HG02885 (cell line): ENCODE measurements at regions not wholly inside any gene's neighbourhood (a gene's known extent, or its start where the extent isn't known, plus 50 kb on each side); places are given as distances from the start of the nearest gene placed in this dataset.
A peak's percentile ranks its signal among the peaks of the same experiment; 100 is the strongest.

Source experiments
- ATAC-seq: cut with Tn5 transposase; IDR thresholded peaks from one replicate; pipeline ENCODE4 v1.9.1; 2021; ENCODE audit warnings: mild to moderate bottlenecking; ENCODE audit not compliant: unreplicated experiment, poor library complexity

GRCh38 chr14:42407153-42407552 lies 800.5 kb downstream of the LRFN5 start:
- peak; percentile 50 for ATAC-seq

GRCh38 chr14:42391146-42391834 lies 784.6 kb downstream of the LRFN5 start:
- ATAC-seq: peak; percentile 75

- ATAC-seq: no peak
Measured at GRCh38 chr14:42378880-42379279, 772.2 kb downstream of the LRFN5 start.

- ATAC-seq: no peak
Measured at GRCh38 chr14:42378274-42378673, 771.6 kb downstream of the LRFN5 start.

- ATAC-seq: no peak
Measured at GRCh38 chr14:42374332-42374731, 767.7 kb downstream of the LRFN5 start.

- ATAC-seq: peak; percentile 50
Measured at GRCh38 chr14:42370056-42370455, 763.4 kb downstream of the LRFN5 start.

GRCh38 chr14:42368234-42368633 lies 761.6 kb downstream of the LRFN5 start:
- no peak for ATAC-seq

GRCh38 chr14:42353315-42353714 lies 746.6 kb downstream of the LRFN5 start:
- peak; percentile 88 for ATAC-seq

GRCh38 chr14:42335918-42336317 lies 729.2 kb downstream of the LRFN5 start:
- no peak for ATAC-seq

GRCh38 chr14:42334931-42335330 lies 728.3 kb downstream of the LRFN5 start:
- ATAC-seq: no peak

- ATAC-seq: peak; percentile 36
Measured at GRCh38 chr14:42323426-42323825, 716.8 kb downstream of the LRFN5 start.

GRCh38 chr14:42322531-42323284 lies 716.0 kb downstream of the LRFN5 start:
- ATAC-seq: peak; percentile 53

GRCh38 chr14:42319996-42320395 lies 713.3 kb downstream of the LRFN5 start:
- no peak for ATAC-seq

- ATAC-seq: no peak
Measured at GRCh38 chr14:42316693-42317092, 710.0 kb downstream of the LRFN5 start.

- no peak for ATAC-seq
Measured at GRCh38 chr14:42311876-42312275, 705.2 kb downstream of the LRFN5 start.

- no peak for ATAC-seq
Measured at GRCh38 chr14:42307239-42307825, 700.7 kb downstream of the LRFN5 start.

GRCh38 chr14:42299692-42300091 lies 693.0 kb downstream of the LRFN5 start:
- no peak for ATAC-seq

- ATAC-seq: no peak
Measured at GRCh38 chr14:42293180-42293579, 686.5 kb downstream of the LRFN5 start.

GRCh38 chr14:42277840-42278239 lies 671.2 kb downstream of the LRFN5 start:
- ATAC-seq: peak; percentile 66

- ATAC-seq: no peak
Measured at GRCh38 chr14:42269234-42269633, 662.6 kb downstream of the LRFN5 start.

- no peak for ATAC-seq
Measured at GRCh38 chr14:42248131-42248530, 641.5 kb downstream of the LRFN5 start.
